ENCODE measurements at regions not wholly inside any gene's neighbourhood (a gene's known extent, or its start where the extent isn't known, plus 50 kb on each side); places are given as distances from the start of the nearest gene placed in this dataset.

- TF ChIP-seq CTCF (conservative IDR thresholded peaks at IDR 0.05; ENCODE audit: low read depth, low read length), result no peak
- H3K4me3 ChIP-seq (ENCODE audit: low read depth, low read length), result no peak overlapping the region
- DNase-seq (ENCODE audit: low read depth), result no peak
These were observed 94.6 kb upstream of the SGCD start for GRCh38 chr5:156232251-156232869.

- TF ChIP-seq CTCF (conservative IDR thresholded peaks at IDR 0.05; ENCODE audit: low read depth, low read length), result no peak
- no peak for DNase-seq (ENCODE audit: low read depth)
- no peak overlapping the region for H3K4me3 ChIP-seq (ENCODE audit: low read depth, low read length)
These were observed 89.6 kb upstream of the SGCD start for GRCh38 chr5:156237361-156237760.

GRCh38 chr5:156239800-156240199, 87.2 kb upstream of the SGCD start:
- DNase-seq (ENCODE audit: low read depth), result no peak
- no peak for TF ChIP-seq CTCF (conservative IDR thresholded peaks at IDR 0.05; ENCODE audit: low read depth, low read length)
- no peak overlapping the region for H3K4me3 ChIP-seq (ENCODE audit: low read depth, low read length)

GRCh38 chr5:156240414-156240813, 86.5 kb upstream of the SGCD start:
- no peak overlapping the region for H3K4me3 ChIP-seq (ENCODE audit: low read depth, low read length)
- TF ChIP-seq CTCF (conservative IDR thresholded peaks at IDR 0.05; ENCODE audit: low read depth, low read length), result no peak
- DNase-seq (ENCODE audit: low read depth), result no peak

GRCh38 chr5:156241266-156241665, 85.7 kb upstream of the SGCD start:
- no peak for DNase-seq (ENCODE audit: low read depth)
- TF ChIP-seq CTCF (conservative IDR thresholded peaks at IDR 0.05; ENCODE audit: low read depth, low read length), result no peak
- no peak overlapping the region for H3K4me3 ChIP-seq (ENCODE audit: low read depth, low read length)

GRCh38 chr5:156245895-156246294, 81.1 kb upstream of the SGCD start:
- DNase-seq (ENCODE audit: low read depth), result no peak
- TF ChIP-seq CTCF (conservative IDR thresholded peaks at IDR 0.05; ENCODE audit: low read depth, low read length), result no peak
- H3K4me3 ChIP-seq (ENCODE audit: low read depth, low read length), result no peak overlapping the region

- DNase-seq (ENCODE audit: low read depth), result no peak
- H3K4me3 ChIP-seq (ENCODE audit: low read depth, low read length), result no peak overlapping the region
- TF ChIP-seq CTCF (conservative IDR thresholded peaks at IDR 0.05; ENCODE audit: low read depth, low read length), result no peak
These were observed 75.9 kb upstream of the SGCD start for GRCh38 chr5:156251076-156251475.
